ENCODE measurements at regions not wholly inside any gene's neighbourhood (a gene's known extent, or its start where the extent isn't known, plus 50 kb on each side); places are given as distances from the start of the nearest gene placed in this dataset.

- ATAC-seq: peak; percentile 100
- no peaks in the 10 kb centered on the region for H3K79me2 ChIP-seq (replicated peaks; ENCODE audit: insufficient read depth)
- no peaks in the 10 kb centered on the region for H3K36me3 ChIP-seq (ENCODE audit: insufficient read depth)
- H3F3A ChIP-seq (replicated peaks; ENCODE audit: low read depth): no peaks in the 10 kb centered on the region
- no peaks in the 10 kb centered on the region for H3K27me3 ChIP-seq (ENCODE audit: insufficient read depth)
- H3K27ac ChIP-seq (ENCODE audit: low read depth): no peak overlapping the region
- Mint-ChIP-seq H3K4me1 (peaks cover 28% of the 10 kb centered on the region), H3K4me3 (no peak overlapping the region), H3K9me3 (no peaks in the 10 kb centered on the region), H3K36me3 (ENCODE audit: low read depth) (no peaks in the 10 kb centered on the region), H3K27ac (no peak overlapping the region), H3K27me3 (ENCODE audit: insufficient read depth, low read depth, poor library complexity) (peaks cover 2% of the 10 kb centered on the region)
- no peak for TF ChIP-seq NANOG (IDR thresholded peaks at IDR 0.05; ENCODE audit: borderline replicate concordance)
- TF ChIP-seq STAT1 (IDR thresholded peaks at IDR 0.05; ENCODE audit: unreplicated experiment): no peak
- TF ChIP-seq EZH2phosphoT487 (IDR thresholded peaks at IDR 0.05; ENCODE audit: unreplicated experiment): no peak
- TF ChIP-seq ZNF462 (CRISPR knock-in tag; IDR thresholded peaks at IDR 0.05): no peak
- TF ChIP-seq CTCF (conservative IDR thresholded peaks at IDR 0.05; ENCODE audit: low read depth in 2 of 2): no peak
- no peak for TF ChIP-seq JUNB (IDR thresholded peaks at IDR 0.05; ENCODE audit: unreplicated experiment)
- no peak for TF ChIP-seq POLR2AphosphoS5 (IDR thresholded peaks at IDR 0.05; ENCODE audit: low read depth)
- TF ChIP-seq ZNF114 (CRISPR knock-in tag; IDR thresholded peaks at IDR 0.05): no peak
- peak overlapping the region; percentile 49; the same call in 1 of the 2 replicates for H3K4me2 ChIP-seq
- peak overlapping the region; percentile 88 for H2AFZ ChIP-seq
- peaks cover 12% of the 10 kb centered on the region for H3K4me1 ChIP-seq (ENCODE audit: insufficient read depth)
- 0 out of 2 replicates have a peak, but pooled peaks cover 5% of the 10 kb centered on the region for H3K9me2 ChIP-seq (ENCODE audit: insufficient read depth)
- peak; percentile 89 for DNase-seq (ENCODE audit: low spot score)
- no peak overlapping the region for H3K4me3 ChIP-seq
- H4K20me1 ChIP-seq (replicated peaks; ENCODE audit: insufficient read depth): no peaks in the 10 kb centered on the region
Observed at GRCh38 chr2:217434180-217434975, 568.4 kb downstream of the TNS1 start.
